ENCODE measurements at regions not wholly inside any gene's neighbourhood (a gene's known extent, or its start where the extent isn't known, plus 50 kb on each side); places are given as distances from the start of the nearest gene placed in this dataset.
"Not testable (repeated sequence)": the region's sequence is repeated elsewhere in the genome, so short reads cannot be mapped to it uniquely, and the experiment has no call there.

- in situ Hi-C loops (cut with HindIII; ENCODE audit: low pct_unique_long_range_greater_than_20kb, low sequenced_read_pairs): no loop called here
- no peak for DNase-seq (ENCODE audit: low read depth)
These were observed 140.9 kb downstream of the RNF144B start for GRCh38 chr6:18527836-18528743.

- in situ Hi-C loops (cut with HindIII; ENCODE audit: low pct_unique_long_range_greater_than_20kb, low sequenced_read_pairs): no loop called here
- no peak for DNase-seq (ENCODE audit: low read depth)
These were observed 143.1 kb downstream of the RNF144B start for GRCh38 chr6:18530201-18530600.

- in situ Hi-C loops (cut with HindIII; ENCODE audit: low pct_unique_long_range_greater_than_20kb, low sequenced_read_pairs): no loop called here
- no peak for DNase-seq (ENCODE audit: low read depth)
These were observed 145.0 kb downstream of the RNF144B start for GRCh38 chr6:18532139-18532538.

- in situ Hi-C loops (cut with HindIII; ENCODE audit: low pct_unique_long_range_greater_than_20kb, low sequenced_read_pairs): no loop called here
- DNase-seq (ENCODE audit: low read depth): no peak
These were observed 146.6 kb downstream of the RNF144B start for GRCh38 chr6:18533793-18534192.

- in situ Hi-C loops (cut with HindIII; ENCODE audit: low pct_unique_long_range_greater_than_20kb, low sequenced_read_pairs): no loop called here
- no peak for DNase-seq (ENCODE audit: low read depth)
These were observed 149.5 kb downstream of the RNF144B start for GRCh38 chr6:18536591-18537055.

GRCh38 chr6:18538315-18538714 lies 151.2 kb downstream of the RNF144B start:
- in situ Hi-C loops (cut with HindIII; ENCODE audit: low pct_unique_long_range_greater_than_20kb, low sequenced_read_pairs): no loop called here
- DNase-seq (ENCODE audit: low read depth): no peak

GRCh38 chr6:18543051-18543450 lies 155.9 kb downstream of the RNF144B start:
- in situ Hi-C loops (cut with HindIII; ENCODE audit: low pct_unique_long_range_greater_than_20kb, low sequenced_read_pairs): no loop called here
- no peak for DNase-seq (ENCODE audit: low read depth)

GRCh38 chr6:18545142-18545541 lies 158.0 kb downstream of the RNF144B start:
- DNase-seq (ENCODE audit: low read depth); in situ Hi-C loops (cut with HindIII; ENCODE audit: low pct_unique_long_range_greater_than_20kb, low sequenced_read_pairs): not testable (repeated sequence)

- in situ Hi-C loops (cut with HindIII; ENCODE audit: low pct_unique_long_range_greater_than_20kb, low sequenced_read_pairs): no loop called here
- DNase-seq (ENCODE audit: low read depth): no peak
These were observed 158.6 kb downstream of the RNF144B start for GRCh38 chr6:18545726-18546125.

GRCh38 chr6:18550119-18550518 lies 163.0 kb downstream of the RNF144B start:
- DNase-seq (ENCODE audit: low read depth): no peak
- in situ Hi-C loops (cut with HindIII; ENCODE audit: low pct_unique_long_range_greater_than_20kb, low sequenced_read_pairs): no loop called here

- no peak for DNase-seq (ENCODE audit: low read depth)
- in situ Hi-C loops (cut with HindIII; ENCODE audit: low pct_unique_long_range_greater_than_20kb, low sequenced_read_pairs): no loop called here
These were observed 164.1 kb downstream of the RNF144B start for GRCh38 chr6:18551228-18551627.

- in situ Hi-C loops (cut with HindIII; ENCODE audit: low pct_unique_long_range_greater_than_20kb, low sequenced_read_pairs): no loop called here
- DNase-seq (ENCODE audit: low read depth): no peak
These were observed 168.6 kb downstream of the RNF144B start for GRCh38 chr6:18555750-18556149.

- no peak for DNase-seq (ENCODE audit: low read depth)
- in situ Hi-C loops (cut with HindIII; ENCODE audit: low pct_unique_long_range_greater_than_20kb, low sequenced_read_pairs): no loop called here
These were observed 174.0 kb downstream of the RNF144B start for GRCh38 chr6:18561037-18561750.

GRCh38 chr6:18562726-18563125 lies 175.6 kb downstream of the RNF144B start:
- in situ Hi-C loops (cut with HindIII; ENCODE audit: low pct_unique_long_range_greater_than_20kb, low sequenced_read_pairs): no loop called here

GRCh38 chr6:18564775-18565174 lies 177.6 kb downstream of the RNF144B start:
- in situ Hi-C loops (cut with HindIII; ENCODE audit: low pct_unique_long_range_greater_than_20kb, low sequenced_read_pairs): no loop called here
- no peak for DNase-seq (ENCODE audit: low read depth)

More at GRCh38 chr6:18562726-18563125, 175.6 kb downstream of the RNF144B start:
- no peak for DNase-seq (ENCODE audit: low read depth)

GRCh38 chr6:18565231-18565630 lies 178.1 kb downstream of the RNF144B start:
- no peak for DNase-seq (ENCODE audit: low read depth)
- in situ Hi-C loops (cut with HindIII; ENCODE audit: low pct_unique_long_range_greater_than_20kb, low sequenced_read_pairs): no loop called here

GRCh38 chr6:18567380-18567779 lies 180.2 kb downstream of the RNF144B start:
- no peak for DNase-seq (ENCODE audit: low read depth)
- in situ Hi-C loops (cut with HindIII; ENCODE audit: low pct_unique_long_range_greater_than_20kb, low sequenced_read_pairs): no loop called here

GRCh38 chr6:18577491-18577890 lies 190.3 kb downstream of the RNF144B start:
- no peak for DNase-seq (ENCODE audit: low read depth)
- in situ Hi-C loops (cut with HindIII; ENCODE audit: low pct_unique_long_range_greater_than_20kb, low sequenced_read_pairs): no loop called here

GRCh38 chr6:18579166-18579565 lies 192.0 kb downstream of the RNF144B start:
- in situ Hi-C loops (cut with HindIII; ENCODE audit: low pct_unique_long_range_greater_than_20kb, low sequenced_read_pairs): no loop called here
- no peak for DNase-seq (ENCODE audit: low read depth)

Data from Caki2 (cell line).